SK-N-SH (cell line): ENCODE measurements at regions not wholly inside any gene's neighbourhood (a gene's known extent, or its start where the extent isn't known, plus 50 kb on each side); places are given as distances from the start of the nearest gene placed in this dataset.

Source experiments
- CTCF ChIA-PET: fragments of 300-600, 350-600 bp; formaldehyde crosslinking; extraction: SDS; loops from one replicate; lab custom pipeline; 2021; lab: Yijun Ruan, JAX
- POLR2A ChIA-PET: fragments of 350-600 bp; sonication (Branson Sonifier 250); formaldehyde crosslinking; extraction: SDS; loops from one replicate; lab custom pipeline; 2020; ENCODE audit warnings: antibody characterized with exemption, inconsistent platforms; lab: Yijun Ruan, JAX
- DNase-seq: peaks from one replicate; pipeline ENCODE4 v3.0.0; 2012
- H2AFZ ChIP-seq: fragments of 200-600 bp; sonication (generic); 2 replicates; pipeline ENCODE4 v1.8.1; 2016; ENCODE audit warnings: antibody characterized with exemption, mild to moderate bottlenecking, low read depth
- H3F3A ChIP-seq: fragments of 200-600 bp; sonication (generic); replicated peaks from 2 replicates; pipeline ENCODE3; 2016; ENCODE audit warnings: antibody characterized with exemption, mild to moderate bottlenecking; ENCODE audit not compliant: insufficient read depth
- H3K27ac ChIP-seq, 2 experiments: fragments of 200-500 bp in 1 of 2; fragments of 200-600 bp in 1 of 2; sonication (Bioruptor generic) in 1 of 2; sonication (generic), shearing (Covaris generic) in 1 of 2; 2 replicates each; pipeline versions ENCODE4 v1.5.1 to v1.6.1; 2014 to 2016; ENCODE audit warnings: low read depth in 2 of 2, inconsistent platforms in 1 of 2, low read length in 1 of 2, mild to moderate bottlenecking in 1 of 2, mixed read lengths in 1 of 2
- H3K27me3 ChIP-seq: fragments of 200-600 bp; sonication (generic), shearing (Covaris generic); 2 replicates; pipeline ENCODE4 v1.6.1; 2016; ENCODE audit warnings: mixed run types; ENCODE audit not compliant: insufficient read depth
- H3K36me3 ChIP-seq, 2 experiments: fragments of 200-500 bp in 1 of 2; fragments of 200-600 bp in 1 of 2; sonication (Bioruptor generic) in 1 of 2; sonication (generic) in 1 of 2; replicated peaks in 1 of 2; 2 replicates each; pipeline versions ENCODE3 to v1.5.1; 2014 to 2016; ENCODE audit warnings: low read length in 1 of 2, mild to moderate bottlenecking in 1 of 2; ENCODE audit not compliant: insufficient read depth in 2 of 2, control insufficient read depth in 1 of 2
- H3K4me1 ChIP-seq, 2 experiments: fragments of 200-500 bp in 1 of 2; fragments of 200-600 bp in 1 of 2; sonication (Bioruptor generic) in 1 of 2; sonication (generic), shearing (Covaris generic) in 1 of 2; 2 replicates each; pipeline versions ENCODE4 v1.5.1 to v1.6.1; 2014 to 2016; ENCODE audit warnings: low read depth in 1 of 2, low read length in 1 of 2, mixed run types in 1 of 2; ENCODE audit not compliant: insufficient read depth in 2 of 2, control insufficient read depth in 1 of 2
- H3K4me2 ChIP-seq: fragments of 200-600 bp; sonication (generic), shearing (Covaris generic); 2 replicates; pipeline ENCODE4 v1.6.1; 2017; ENCODE audit warnings: mixed run types
- H3K4me3 ChIP-seq, 2 experiments: fragments of 200-500 bp in 1 of 2; fragments of 200-600 bp in 1 of 2; sonication (Bioruptor generic) in 1 of 2; sonication (generic), shearing (Covaris generic) in 1 of 2; 2 replicates each; pipeline versions ENCODE4 v1.5.1 to v1.8.1; 2014 to 2016; ENCODE audit warnings: low read depth in 2 of 2, inconsistent platforms in 1 of 2, low read length in 1 of 2, mild to moderate bottlenecking in 1 of 2, mixed read lengths in 1 of 2, moderate library complexity in 1 of 2
- H3K79me2 ChIP-seq: fragments of 200-600 bp; sonication (generic); 2 replicates; pipeline ENCODE4 v1.8.1; 2017; ENCODE audit warnings: mild to moderate bottlenecking; ENCODE audit not compliant: insufficient read depth
- H3K9ac ChIP-seq: fragments of 200-600 bp; sonication (generic); 2 replicates; pipeline ENCODE4 v1.6.1; 2017; ENCODE audit warnings: mixed run types
- H3K9me2 ChIP-seq: fragments of 200-600 bp; sonication (generic); 2 replicates; pipeline ENCODE4 v1.6.1; 2017; ENCODE audit warnings: mixed run types
- H3K9me3 ChIP-seq: fragments of 200-600 bp; sonication (generic); 2 replicates; pipeline ENCODE4 v1.6.1; 2017; ENCODE audit warnings: mixed run types, mild to moderate bottlenecking, moderate library complexity
- H4K20me1 ChIP-seq: fragments of 200-600 bp; sonication (generic); 2 replicates; pipeline ENCODE4 v1.6.1; 2017; ENCODE audit warnings: mild to moderate bottlenecking, mixed run types; ENCODE audit not compliant: insufficient read depth
- CHD2 ChIP-seq: fragments of 150-350 bp; IDR thresholded peaks from 2 replicates; pipeline ENCODE4 v1.6.1; 2018; ENCODE audit warnings: low read length; ENCODE audit not compliant: partially characterized antibody
- CTCF ChIP-seq: fragments of 200-600 bp; sonication (generic); IDR thresholded peaks from 2 replicates; pipeline ENCODE4 v1.6.1; 2017; ENCODE audit warnings: antibody characterized with exemption, mild to moderate bottlenecking, moderate library complexity
- EP300 ChIP-seq, 2 experiments: IDR thresholded peaks; 2 replicates each; pipeline versions ENCODE4 v1.4.0 to v1.6.1; 2012; ENCODE audit warnings: borderline replicate concordance in 1 of 2, low read depth in 1 of 2, low read length in 1 of 2
- EZH2phosphoT487 ChIP-seq: fragments of 200-600 bp; sonication (generic); IDR thresholded peaks from 2 replicates; pipeline ENCODE4 v1.6.1; 2017; ENCODE audit warnings: low read depth, mixed run types, mild to moderate bottlenecking, antibody characterized with exemption, moderate library complexity, borderline replicate concordance
- FOXM1 ChIP-seq: IDR thresholded peaks from 2 replicates; pipeline ENCODE4 v1.4.0; 2012; ENCODE audit warnings: low read depth, mild to moderate bottlenecking
- GATA2 ChIP-seq: sonication (generic); formaldehyde crosslinking; IDR thresholded peaks from 2 replicates; pipeline ENCODE4 v1.5.0; 2020; ENCODE audit warnings: mild to moderate bottlenecking, missing genetic modification reagents
- JUND ChIP-seq: IDR thresholded peaks from 2 replicates; pipeline ENCODE4 v1.4.0; 2012
- RAD21 ChIP-seq: IDR thresholded peaks from 2 replicates; pipeline ENCODE4 v1.6.1; 2012; ENCODE audit warnings: mild to moderate bottlenecking, low read length
- REST ChIP-seq: IDR thresholded peaks from 2 replicates; pipeline ENCODE4 v1.6.1; 2012; ENCODE audit warnings: mild to moderate bottlenecking, low read depth, low read length, moderate library complexity
- RFX5 ChIP-seq: IDR thresholded peaks from 2 replicates; pipeline ENCODE4 v1.6.1; 2012; ENCODE audit warnings: mild to moderate bottlenecking, improper control_type of control experiment, low read length
- SIN3A ChIP-seq: IDR thresholded peaks from 2 replicates; pipeline ENCODE4 v1.6.1; 2012; ENCODE audit warnings: low read depth, mild to moderate bottlenecking, low read length, moderate library complexity, borderline replicate concordance
- TAF1 ChIP-seq: IDR thresholded peaks from 2 replicates; pipeline ENCODE4 v1.6.1; 2012; ENCODE audit warnings: low read depth, mild to moderate bottlenecking, low read length, moderate library complexity, borderline replicate concordance
- ZBTB33 ChIP-seq: IDR thresholded peaks from 2 replicates; pipeline ENCODE4 v1.4.0; 2012; ENCODE audit warnings: low read depth, borderline replicate concordance
- WGBS: methylation state at CpG from one replicate; pipeline ENCODE4 v1.1.6; 2017; ENCODE audit warnings: low lambda C conversion rate; 5-methylcytosine and 5-hydroxymethylcytosine counted together

- H3K36me3 ChIP-seq = no peaks in the 10 kb centered on the region
- no peak overlapping the region for H3K4me2 ChIP-seq
- ChIA-PET CTCF (no interaction called here), POLR2A (no interaction called here)
- H3K9me2 ChIP-seq = no peaks in the 10 kb centered on the region
- no peaks in the 10 kb centered on the region for H4K20me1 ChIP-seq
- peaks cover 0 to 22% of the 10 kb centered on the region in 2 experiments; a peak in 1 of 4 replicates for H3K4me1 ChIP-seq
- no peaks in the 10 kb centered on the region for H3K79me2 ChIP-seq
- H3K9ac ChIP-seq = no peak overlapping the region
- no peak overlapping the region for H3K27ac ChIP-seq
- no peak overlapping the region for H2AFZ ChIP-seq
- peak; percentile 55 for DNase-seq
- H3K27me3 ChIP-seq = no peaks in the 10 kb centered on the region
- WGBS = 20% methylated on average over 6 of the region's 8 CpGs
- H3F3A ChIP-seq = no peaks in the 10 kb centered on the region
- no peak for TF ChIP-seq CTCF
- TF ChIP-seq EZH2phosphoT487 = no peak
- no peak; the same call in 1 of the 2 replicates for TF ChIP-seq RAD21
- TF ChIP-seq GATA2 (CRISPR knock-in tag) = no peak
- no peak for TF ChIP-seq RFX5
- no peak for TF ChIP-seq SIN3A
- no peak for TF ChIP-seq CHD2
- no peak overlapping the region for H3K4me3 ChIP-seq
- no peaks in the 10 kb centered on the region for H3K9me3 ChIP-seq
Observed at GRCh38 chr1:30635391-30635975, 87.9 kb downstream of the MATN1 start.

GRCh38 chr1:30634507-30634906, 88.9 kb downstream of the MATN1 start:
- H3K27ac ChIP-seq = no peak overlapping the region
- no peaks in the 10 kb centered on the region for H3K79me2 ChIP-seq
- no peaks in the 10 kb centered on the region for H3K36me3 ChIP-seq
- H3F3A ChIP-seq = no peaks in the 10 kb centered on the region
- H3K9me2 ChIP-seq = no peaks in the 10 kb centered on the region
- CTCF ChIA-PET = no interaction called here
- DNase-seq = no peak
- TF ChIP-seq EP300 (IDR thresholded peaks at IDR 0.05; ENCODE audit: borderline replicate concordance in 1 of 2, low read depth in 1 of 2, low read length in 1 of 2) = no peak
- TF ChIP-seq TAF1 = no peak
- TF ChIP-seq ZBTB33 = no peak
- TF ChIP-seq JUND = no peak
- no peak for TF ChIP-seq FOXM1
- TF ChIP-seq REST = no peak
- TF ChIP-seq, all 33 proteins: peak for 0
- POLR2A ChIA-PET = no interaction called here
- H3K9ac ChIP-seq = no peak overlapping the region
- H3K9me3 ChIP-seq = no peaks in the 10 kb centered on the region
- 59% methylated on average over 5 of the region's 5 CpGs for WGBS
- no peak overlapping the region for H2AFZ ChIP-seq
- H3K4me1 ChIP-seq = peaks cover 0 to 19% of the 10 kb centered on the region in 2 experiments; a peak in 1 of 4 replicates
- no peak overlapping the region for H3K4me3 ChIP-seq
- no peak overlapping the region for H3K4me2 ChIP-seq
- no peaks in the 10 kb centered on the region for H4K20me1 ChIP-seq
- no peaks in the 10 kb centered on the region for H3K27me3 ChIP-seq
